ENCODE measurements at regions not wholly inside any gene's neighbourhood (a gene's known extent, or its start where the extent isn't known, plus 50 kb on each side); places are given as distances from the start of the nearest gene placed in this dataset.

GRCh38 chr5:77871946-77872345, 95.8 kb upstream of the TBCA start:
- POLR2A ChIA-PET = no interaction called here
- Mint-ChIP-seq H3K27ac (no peak overlapping the region), H3K27me3 (ENCODE audit: low read depth) (peaks cover 9% of the 10 kb centered on the region), H3K36me3 (no peaks in the 10 kb centered on the region), H3K4me1 (peaks cover 3% of the 10 kb centered on the region; the same call in 1 of the 2 replicates), H3K4me3 (no peak overlapping the region), H3K9me3 (no peaks in the 10 kb centered on the region)
- TF ChIP-seq FOXP1 (CRISPR knock-in tag; IDR thresholded peaks at IDR 0.05; ENCODE audit: borderline replicate concordance) (no peak), SMAD3 (CRISPR knock-in tag; IDR thresholded peaks at IDR 0.05; ENCODE audit: borderline replicate concordance) (no peak), TEAD1 (CRISPR knock-in tag; IDR thresholded peaks at IDR 0.05) (no peak), RORB (CRISPR knock-in tag; IDR thresholded peaks at IDR 0.05) (no peak), OVOL2 (CRISPR knock-in tag; IDR thresholded peaks at IDR 0.05; ENCODE audit: borderline replicate concordance) (no peak), ESRRA (CRISPR knock-in tag; IDR thresholded peaks at IDR 0.05; ENCODE audit: borderline replicate concordance) (no peak), HMGA2 (CRISPR knock-in tag; IDR thresholded peaks at IDR 0.05) (no peak), KAT7 (CRISPR knock-in tag; IDR thresholded peaks at IDR 0.05; ENCODE audit: borderline replicate concordance) (no peak), PRRX2 (CRISPR knock-in tag; IDR thresholded peaks at IDR 0.05) (no peak), ZNF317 (CRISPR knock-in tag; IDR thresholded peaks at IDR 0.05; ENCODE audit: borderline replicate concordance, low read depth) (no peak), NFATC4 (CRISPR knock-in tag; IDR thresholded peaks at IDR 0.05) (no peak), USF1 (CRISPR knock-in tag; IDR thresholded peaks at IDR 0.05) (no peak), RELA (CRISPR knock-in tag; IDR thresholded peaks at IDR 0.05; ENCODE audit: borderline replicate concordance) (no peak), JUN (CRISPR knock-in tag; IDR thresholded peaks at IDR 0.05) (no peak), TCF7 (CRISPR knock-in tag; IDR thresholded peaks at IDR 0.05; ENCODE audit: low read depth) (no peak), SOX15 (CRISPR knock-in tag; IDR thresholded peaks at IDR 0.05) (no peak)
- TF ChIP-seq, protein P1, sequence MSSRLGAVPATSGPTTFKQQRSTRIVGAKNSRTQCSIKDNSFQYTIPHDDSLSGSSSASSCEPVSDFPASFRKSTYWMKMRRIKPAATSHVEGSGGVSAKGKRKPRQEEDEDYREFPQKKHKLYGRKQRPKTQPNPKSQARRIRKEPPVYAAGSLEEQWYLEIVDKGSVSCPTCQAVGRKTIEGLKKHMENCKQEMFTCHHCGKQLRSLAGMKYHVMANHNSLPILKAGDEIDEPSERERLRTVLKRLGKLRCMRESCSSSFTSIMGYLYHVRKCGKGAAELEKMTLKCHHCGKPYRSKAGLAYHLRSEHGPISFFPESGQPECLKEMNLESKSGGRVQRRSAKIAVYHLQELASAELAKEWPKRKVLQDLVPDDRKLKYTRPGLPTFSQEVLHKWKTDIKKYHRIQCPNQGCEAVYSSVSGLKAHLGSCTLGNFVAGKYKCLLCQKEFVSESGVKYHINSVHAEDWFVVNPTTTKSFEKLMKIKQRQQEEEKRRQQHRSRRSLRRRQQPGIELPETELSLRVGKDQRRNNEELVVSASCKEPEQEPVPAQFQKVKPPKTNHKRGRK (CRISPR knock-in tag; IDR thresholded peaks at IDR 0.05; ENCODE audit: borderline replicate concordance) = no peak
- TF ChIP-seq, protein P2, sequence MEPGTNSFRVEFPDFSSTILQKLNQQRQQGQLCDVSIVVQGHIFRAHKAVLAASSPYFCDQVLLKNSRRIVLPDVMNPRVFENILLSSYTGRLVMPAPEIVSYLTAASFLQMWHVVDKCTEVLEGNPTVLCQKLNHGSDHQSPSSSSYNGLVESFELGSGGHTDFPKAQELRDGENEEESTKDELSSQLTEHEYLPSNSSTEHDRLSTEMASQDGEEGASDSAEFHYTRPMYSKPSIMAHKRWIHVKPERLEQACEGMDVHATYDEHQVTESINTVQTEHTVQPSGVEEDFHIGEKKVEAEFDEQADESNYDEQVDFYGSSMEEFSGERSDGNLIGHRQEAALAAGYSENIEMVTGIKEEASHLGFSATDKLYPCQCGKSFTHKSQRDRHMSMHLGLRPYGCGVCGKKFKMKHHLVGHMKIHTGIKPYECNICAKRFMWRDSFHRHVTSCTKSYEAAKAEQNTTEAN (CRISPR knock-in tag; IDR thresholded peaks at IDR 0.05) = no peak
- CTCF ChIA-PET = interaction anchor here (0.8 kb wide), 1 partner anchor 34 kb away, joined by 3 read pairs; no protein-coding TSS in a partner anchor
- ATAC-seq (peak; percentile 85), DNase-seq (ENCODE audit: low spot score) (no peak)

GRCh38 chr5:77871016-77871415, 94.9 kb upstream of the TBCA start:
- Mint-ChIP-seq H3K27ac (no peak overlapping the region), H3K4me1 (peaks cover 3% of the 10 kb centered on the region; the same call in 1 of the 2 replicates), H3K27me3 (ENCODE audit: low read depth) (peaks cover 5% of the 10 kb centered on the region), H3K9me3 (no peaks in the 10 kb centered on the region), H3K4me3 (no peak overlapping the region), H3K36me3 (no peaks in the 10 kb centered on the region)
- CTCF ChIA-PET = no interaction called here
- no peak for DNase-seq (ENCODE audit: low spot score)
- POLR2A ChIA-PET = interaction anchor here (0.6 kb wide), 1 partner anchor 331 kb away, joined by 6 read pairs; no protein-coding TSS in a partner anchor
- no peak for ATAC-seq
- no peak for TF ChIP-seq JAZF1 (CRISPR knock-in tag; IDR thresholded peaks at IDR 0.05)

- TF ChIP-seq, protein P3, sequence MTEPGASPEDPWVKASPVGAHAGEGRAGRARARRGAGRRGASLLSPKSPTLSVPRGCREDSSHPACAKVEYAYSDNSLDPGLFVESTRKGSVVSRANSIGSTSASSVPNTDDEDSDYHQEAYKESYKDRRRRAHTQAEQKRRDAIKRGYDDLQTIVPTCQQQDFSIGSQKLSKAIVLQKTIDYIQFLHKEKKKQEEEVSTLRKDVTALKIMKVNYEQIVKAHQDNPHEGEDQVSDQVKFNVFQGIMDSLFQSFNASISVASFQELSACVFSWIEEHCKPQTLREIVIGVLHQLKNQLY (CRISPR knock-in tag; IDR thresholded peaks at IDR 0.05) = no peak
- TF ChIP-seq ATF2 (CRISPR knock-in tag; IDR thresholded peaks at IDR 0.05; ENCODE audit: borderline replicate concordance, low read depth) = no peak
- TF ChIP-seq, protein P4, sequence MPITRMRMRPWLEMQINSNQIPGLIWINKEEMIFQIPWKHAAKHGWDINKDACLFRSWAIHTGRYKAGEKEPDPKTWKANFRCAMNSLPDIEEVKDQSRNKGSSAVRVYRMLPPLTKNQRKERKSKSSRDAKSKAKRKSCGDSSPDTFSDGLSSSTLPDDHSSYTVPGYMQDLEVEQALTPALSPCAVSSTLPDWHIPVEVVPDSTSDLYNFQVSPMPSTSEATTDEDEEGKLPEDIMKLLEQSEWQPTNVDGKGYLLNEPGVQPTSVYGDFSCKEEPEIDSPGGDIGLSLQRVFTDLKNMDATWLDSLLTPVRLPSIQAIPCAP (CRISPR knock-in tag; IDR thresholded peaks at IDR 0.05) = no peak
- TF ChIP-seq TEAD1 (CRISPR knock-in tag; IDR thresholded peaks at IDR 0.05) = no peak
- ChIA-PET CTCF (interaction anchor here (1.3 kb wide), 1 partner anchor 22 kb away, joined by 4 read pairs; no protein-coding TSS in a partner anchor), POLR2A (no interaction called here)
- Mint-ChIP-seq H3K27ac (no peak overlapping the region), H3K4me3 (no peak overlapping the region), H3K4me1 (peaks cover 3% of the 10 kb centered on the region; the same call in 1 of the 2 replicates), H3K27me3 (ENCODE audit: low read depth) (peaks cover 3% of the 10 kb centered on the region), H3K9me3 (no peaks in the 10 kb centered on the region), H3K36me3 (no peaks in the 10 kb centered on the region)
- ATAC-seq (no peak), DNase-seq (ENCODE audit: low spot score) (no peak)
Observed at GRCh38 chr5:77869116-77869798, 93.1 kb upstream of the TBCA start.
